ENCODE measurements at regions not wholly inside any gene's neighbourhood (a gene's known extent, or its start where the extent isn't known, plus 50 kb on each side); places are given as distances from the start of the nearest gene placed in this dataset.

DNA sequence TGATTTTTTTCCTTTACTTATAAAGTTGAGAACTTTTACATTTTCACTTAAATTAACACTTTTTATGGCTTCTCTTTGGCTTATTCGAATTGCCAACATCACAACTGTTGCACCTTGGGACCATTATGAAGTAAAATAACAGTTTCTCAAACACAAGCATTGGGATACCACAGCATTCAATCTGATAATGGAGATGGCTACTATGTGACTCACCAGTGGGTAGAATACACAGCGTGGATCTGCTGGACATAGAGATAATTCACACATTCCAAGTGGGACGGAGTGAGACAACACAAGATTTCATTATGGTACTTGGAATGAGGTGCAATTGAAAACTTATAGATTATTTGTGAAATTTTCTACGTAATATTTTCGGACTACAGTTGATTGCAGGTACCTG is 68.0 kb downstream of the ADAMTS1 start (continued):
- TF ChIP-seq, protein P1, sequence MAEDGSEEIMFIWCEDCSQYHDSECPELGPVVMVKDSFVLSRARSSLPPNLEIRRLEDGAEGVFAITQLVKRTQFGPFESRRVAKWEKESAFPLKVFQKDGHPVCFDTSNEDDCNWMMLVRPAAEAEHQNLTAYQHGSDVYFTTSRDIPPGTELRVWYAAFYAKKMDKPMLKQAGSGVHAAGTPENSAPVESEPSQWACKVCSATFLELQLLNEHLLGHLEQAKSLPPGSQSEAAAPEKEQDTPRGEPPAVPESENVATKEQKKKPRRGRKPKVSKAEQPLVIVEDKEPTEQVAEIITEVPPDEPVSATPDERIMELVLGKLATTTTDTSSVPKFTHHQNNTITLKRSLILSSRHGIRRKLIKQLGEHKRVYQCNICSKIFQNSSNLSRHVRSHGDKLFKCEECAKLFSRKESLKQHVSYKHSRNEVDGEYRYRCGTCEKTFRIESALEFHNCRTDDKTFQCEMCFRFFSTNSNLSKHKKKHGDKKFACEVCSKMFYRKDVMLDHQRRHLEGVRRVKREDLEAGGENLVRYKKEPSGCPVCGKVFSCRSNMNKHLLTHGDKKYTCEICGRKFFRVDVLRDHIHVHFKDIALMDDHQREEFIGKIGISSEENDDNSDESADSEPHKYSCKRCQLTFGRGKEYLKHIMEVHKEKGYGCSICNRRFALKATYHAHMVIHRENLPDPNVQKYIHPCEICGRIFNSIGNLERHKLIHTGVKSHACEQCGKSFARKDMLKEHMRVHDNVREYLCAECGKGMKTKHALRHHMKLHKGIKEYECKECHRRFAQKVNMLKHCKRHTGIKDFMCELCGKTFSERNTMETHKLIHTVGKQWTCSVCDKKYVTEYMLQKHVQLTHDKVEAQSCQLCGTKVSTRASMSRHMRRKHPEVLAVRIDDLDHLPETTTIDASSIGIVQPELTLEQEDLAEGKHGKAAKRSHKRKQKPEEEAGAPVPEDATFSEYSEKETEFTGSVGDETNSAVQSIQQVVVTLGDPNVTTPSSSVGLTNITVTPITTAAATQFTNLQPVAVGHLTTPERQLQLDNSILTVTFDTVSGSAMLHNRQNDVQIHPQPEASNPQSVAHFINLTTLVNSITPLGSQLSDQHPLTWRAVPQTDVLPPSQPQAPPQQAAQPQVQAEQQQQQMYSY (CRISPR knock-in tag; IDR thresholded peaks at IDR 0.05): no peak
- no peak for TF ChIP-seq SMAD4 (CRISPR knock-in tag; IDR thresholded peaks at IDR 0.05)
- TF ChIP-seq, protein P2, sequence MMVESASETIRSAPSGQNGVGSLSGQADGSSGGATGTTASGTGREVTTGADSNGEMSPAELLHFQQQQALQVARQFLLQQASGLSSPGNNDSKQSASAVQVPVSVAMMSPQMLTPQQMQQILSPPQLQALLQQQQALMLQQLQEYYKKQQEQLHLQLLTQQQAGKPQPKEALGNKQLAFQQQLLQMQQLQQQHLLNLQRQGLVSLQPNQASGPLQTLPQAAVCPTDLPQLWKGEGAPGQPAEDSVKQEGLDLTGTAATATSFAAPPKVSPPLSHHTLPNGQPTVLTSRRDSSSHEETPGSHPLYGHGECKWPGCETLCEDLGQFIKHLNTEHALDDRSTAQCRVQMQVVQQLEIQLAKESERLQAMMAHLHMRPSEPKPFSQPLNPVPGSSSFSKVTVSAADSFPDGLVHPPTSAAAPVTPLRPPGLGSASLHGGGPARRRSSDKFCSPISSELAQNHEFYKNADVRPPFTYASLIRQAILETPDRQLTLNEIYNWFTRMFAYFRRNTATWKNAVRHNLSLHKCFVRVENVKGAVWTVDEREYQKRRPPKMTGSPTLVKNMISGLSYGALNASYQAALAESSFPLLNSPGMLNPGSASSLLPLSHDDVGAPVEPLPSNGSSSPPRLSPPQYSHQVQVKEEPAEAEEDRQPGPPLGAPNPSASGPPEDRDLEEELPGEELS (CRISPR knock-in tag; IDR thresholded peaks at IDR 0.05): no peak
- TF ChIP-seq, protein P3, sequence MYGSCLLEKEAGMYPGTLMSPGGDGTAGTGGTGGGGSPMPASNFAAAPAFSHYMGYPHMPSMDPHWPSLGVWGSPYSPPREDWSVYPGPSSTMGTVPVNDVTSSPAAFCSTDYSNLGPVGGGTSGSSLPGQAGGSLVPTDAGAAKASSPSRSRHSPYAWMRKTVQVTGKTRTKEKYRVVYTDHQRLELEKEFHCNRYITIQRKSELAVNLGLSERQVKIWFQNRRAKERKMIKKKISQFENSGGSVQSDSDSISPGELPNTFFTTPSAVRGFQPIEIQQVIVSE (CRISPR knock-in tag; IDR thresholded peaks at IDR 0.05; ENCODE audit: borderline replicate concordance): no peak

- POLR2A ChIA-PET: no interaction called here
- H3K36me3 Mint-ChIP-seq: 0 out of 2 replicates have a peak, but pooled peaks cover 2% of the 10 kb centered on the region
- no peak for DNase-seq (ENCODE audit: low spot score)
- H3K9me3 Mint-ChIP-seq: peaks cover 7% of the 10 kb centered on the region
- no peak overlapping the region for H3K27ac Mint-ChIP-seq
- ATAC-seq: no peak
- H3K4me1 Mint-ChIP-seq: peaks cover 3% of the 10 kb centered on the region; the same call in 1 of the 2 replicates
- TF ChIP-seq IRF2 (CRISPR knock-in tag; IDR thresholded peaks at IDR 0.05; ENCODE audit: borderline replicate concordance, low read depth) (no peak), ZNF396 (CRISPR knock-in tag; IDR thresholded peaks at IDR 0.05; ENCODE audit: borderline replicate concordance) (no peak), ZMAT4 (CRISPR knock-in tag; IDR thresholded peaks at IDR 0.05) (no peak), ZNF232 (CRISPR knock-in tag; IDR thresholded peaks at IDR 0.05) (no peak), ZNF219 (CRISPR knock-in tag; IDR thresholded peaks at IDR 0.05; ENCODE audit: borderline replicate concordance) (no peak), EMX1 (CRISPR knock-in tag; IDR thresholded peaks at IDR 0.05) (no peak), ZNF317 (CRISPR knock-in tag; IDR thresholded peaks at IDR 0.05; ENCODE audit: borderline replicate concordance, low read depth) (no peak), RORB (CRISPR knock-in tag; IDR thresholded peaks at IDR 0.05) (no peak), ZNF532 (CRISPR knock-in tag; IDR thresholded peaks at IDR 0.05; ENCODE audit: borderline replicate concordance) (no peak)
- TF ChIP-seq, protein P4, sequence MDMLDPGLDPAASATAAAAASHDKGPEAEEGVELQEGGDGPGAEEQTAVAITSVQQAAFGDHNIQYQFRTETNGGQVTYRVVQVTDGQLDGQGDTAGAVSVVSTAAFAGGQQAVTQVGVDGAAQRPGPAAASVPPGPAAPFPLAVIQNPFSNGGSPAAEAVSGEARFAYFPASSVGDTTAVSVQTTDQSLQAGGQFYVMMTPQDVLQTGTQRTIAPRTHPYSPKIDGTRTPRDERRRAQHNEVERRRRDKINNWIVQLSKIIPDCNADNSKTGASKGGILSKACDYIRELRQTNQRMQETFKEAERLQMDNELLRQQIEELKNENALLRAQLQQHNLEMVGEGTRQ (CRISPR knock-in tag; IDR thresholded peaks at IDR 0.05): no peak
- TF ChIP-seq, protein P5, sequence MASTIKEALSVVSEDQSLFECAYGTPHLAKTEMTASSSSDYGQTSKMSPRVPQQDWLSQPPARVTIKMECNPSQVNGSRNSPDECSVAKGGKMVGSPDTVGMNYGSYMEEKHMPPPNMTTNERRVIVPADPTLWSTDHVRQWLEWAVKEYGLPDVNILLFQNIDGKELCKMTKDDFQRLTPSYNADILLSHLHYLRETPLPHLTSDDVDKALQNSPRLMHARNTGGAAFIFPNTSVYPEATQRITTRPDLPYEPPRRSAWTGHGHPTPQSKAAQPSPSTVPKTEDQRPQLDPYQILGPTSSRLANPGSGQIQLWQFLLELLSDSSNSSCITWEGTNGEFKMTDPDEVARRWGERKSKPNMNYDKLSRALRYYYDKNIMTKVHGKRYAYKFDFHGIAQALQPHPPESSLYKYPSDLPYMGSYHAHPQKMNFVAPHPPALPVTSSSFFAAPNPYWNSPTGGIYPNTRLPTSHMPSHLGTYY (CRISPR knock-in tag; IDR thresholded peaks at IDR 0.05): no peak
- TF ChIP-seq, protein P6, sequence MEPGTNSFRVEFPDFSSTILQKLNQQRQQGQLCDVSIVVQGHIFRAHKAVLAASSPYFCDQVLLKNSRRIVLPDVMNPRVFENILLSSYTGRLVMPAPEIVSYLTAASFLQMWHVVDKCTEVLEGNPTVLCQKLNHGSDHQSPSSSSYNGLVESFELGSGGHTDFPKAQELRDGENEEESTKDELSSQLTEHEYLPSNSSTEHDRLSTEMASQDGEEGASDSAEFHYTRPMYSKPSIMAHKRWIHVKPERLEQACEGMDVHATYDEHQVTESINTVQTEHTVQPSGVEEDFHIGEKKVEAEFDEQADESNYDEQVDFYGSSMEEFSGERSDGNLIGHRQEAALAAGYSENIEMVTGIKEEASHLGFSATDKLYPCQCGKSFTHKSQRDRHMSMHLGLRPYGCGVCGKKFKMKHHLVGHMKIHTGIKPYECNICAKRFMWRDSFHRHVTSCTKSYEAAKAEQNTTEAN (CRISPR knock-in tag; IDR thresholded peaks at IDR 0.05): no peak
- TF ChIP-seq, protein P7, sequence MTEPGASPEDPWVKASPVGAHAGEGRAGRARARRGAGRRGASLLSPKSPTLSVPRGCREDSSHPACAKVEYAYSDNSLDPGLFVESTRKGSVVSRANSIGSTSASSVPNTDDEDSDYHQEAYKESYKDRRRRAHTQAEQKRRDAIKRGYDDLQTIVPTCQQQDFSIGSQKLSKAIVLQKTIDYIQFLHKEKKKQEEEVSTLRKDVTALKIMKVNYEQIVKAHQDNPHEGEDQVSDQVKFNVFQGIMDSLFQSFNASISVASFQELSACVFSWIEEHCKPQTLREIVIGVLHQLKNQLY (CRISPR knock-in tag; IDR thresholded peaks at IDR 0.05): no peak
- TF ChIP-seq, protein P3 (CRISPR knock-in tag; IDR thresholded peaks at IDR 0.05; ENCODE audit: borderline replicate concordance): no peak
- H3K4me3 Mint-ChIP-seq: no peak overlapping the region
- H3K27me3 Mint-ChIP-seq (ENCODE audit: low read depth): no peaks in the 10 kb centered on the region
- CTCF ChIA-PET: interaction anchor here (1.0 to 1.5 kb wide), 2 partner anchors 40 to 44 kb away, joined by 4 to 5 read pairs; no protein-coding TSS in a partner anchor
These were observed 68.7 kb downstream of the ADAMTS1 start for GRCh38 chr21:26776310-26777021.
